ENCODE measurements at regions not wholly inside any gene's neighbourhood (a gene's known extent, or its start where the extent isn't known, plus 50 kb on each side); places are given as distances from the start of the nearest gene placed in this dataset.

GRCh38 chr11:112751772-112752171 lies 209.4 kb upstream of the NCAM1 start:
- no peak for DNase-seq
- Histone ChIP-seq H3K4me3 (no peak overlapping the region), H3K36me3 (no peaks in the 10 kb centered on the region), H3K27me3 (no peaks in the 10 kb centered on the region), H3K9me3 (no peaks in the 10 kb centered on the region)

- Histone ChIP-seq H3K36me3 (no peaks in the 10 kb centered on the region), H3K4me3 (no peak overlapping the region), H3K9me3 (no peaks in the 10 kb centered on the region), H3K27me3 (no peaks in the 10 kb centered on the region)
- no peak for DNase-seq
These were observed 208.7 kb upstream of the NCAM1 start for GRCh38 chr11:112752563-112752962.

- DNase-seq: no peak
- Histone ChIP-seq H3K27me3 (no peaks in the 10 kb centered on the region), H3K36me3 (no peaks in the 10 kb centered on the region), H3K9me3 (no peaks in the 10 kb centered on the region), H3K4me3 (no peak overlapping the region)
These were observed 207.5 kb upstream of the NCAM1 start for GRCh38 chr11:112753706-112754105.

GRCh38 chr11:112759418-112759817 lies 201.8 kb upstream of the NCAM1 start:
- Histone ChIP-seq H3K9me3 (no peaks in the 10 kb centered on the region), H3K4me3 (no peak overlapping the region), H3K27me3 (no peaks in the 10 kb centered on the region), H3K36me3 (no peaks in the 10 kb centered on the region)
- no peak for DNase-seq

GRCh38 chr11:112760396-112761059 lies 200.7 kb upstream of the NCAM1 start:
- Histone ChIP-seq H3K9me3 (no peaks in the 10 kb centered on the region), H3K27me3 (no peaks in the 10 kb centered on the region), H3K36me3 (no peaks in the 10 kb centered on the region), H3K4me3 (no peak overlapping the region)
- DNase-seq: no peak

- Histone ChIP-seq H3K9me3 (no peaks in the 10 kb centered on the region), H3K4me3 (no peak overlapping the region), H3K36me3 (no peaks in the 10 kb centered on the region), H3K27me3 (no peaks in the 10 kb centered on the region)
- DNase-seq: no peak
These were observed 199.1 kb upstream of the NCAM1 start for GRCh38 chr11:112761911-112762706.

GRCh38 chr11:112762707-112763090 lies 198.5 kb upstream of the NCAM1 start:
- DNase-seq: no peak

GRCh38 chr11:112765337-112765736 lies 195.9 kb upstream of the NCAM1 start:
- no peaks in the 10 kb centered on the region for H3K9me3 ChIP-seq
- no peaks in the 10 kb centered on the region for H3K36me3 ChIP-seq
- H3K4me3 ChIP-seq: no peak overlapping the region

More at GRCh38 chr11:112762707-112763090, 198.5 kb upstream of the NCAM1 start:
- Histone ChIP-seq H3K9me3 (no peaks in the 10 kb centered on the region), H3K27me3 (no peaks in the 10 kb centered on the region), H3K4me3 (no peak overlapping the region), H3K36me3 (no peaks in the 10 kb centered on the region)

GRCh38 chr11:112769170-112769569 lies 192.1 kb upstream of the NCAM1 start:
- no peak for DNase-seq
- Histone ChIP-seq H3K9me3 (no peaks in the 10 kb centered on the region), H3K27me3 (no peaks in the 10 kb centered on the region), H3K4me3 (no peak overlapping the region), H3K36me3 (no peaks in the 10 kb centered on the region)

More at GRCh38 chr11:112765337-112765736, 195.9 kb upstream of the NCAM1 start:
- no peaks in the 10 kb centered on the region for H3K27me3 ChIP-seq
- DNase-seq: no peak

- H3K36me3 ChIP-seq: no peaks in the 10 kb centered on the region
- H3K27me3 ChIP-seq: no peaks in the 10 kb centered on the region
- no peak for DNase-seq
- no peaks in the 10 kb centered on the region for H3K9me3 ChIP-seq
- no peak overlapping the region for H3K4me3 ChIP-seq
These were observed 191.6 kb upstream of the NCAM1 start for GRCh38 chr11:112769584-112769983.

GRCh38 chr11:112770033-112770432 lies 191.2 kb upstream of the NCAM1 start:
- no peaks in the 10 kb centered on the region for H3K36me3 ChIP-seq
- H3K4me3 ChIP-seq: no peak overlapping the region
- H3K9me3 ChIP-seq: no peaks in the 10 kb centered on the region
- H3K27me3 ChIP-seq: no peaks in the 10 kb centered on the region
- no peak for DNase-seq

- Histone ChIP-seq H3K27me3 (no peaks in the 10 kb centered on the region), H3K4me3 (no peak overlapping the region), H3K9me3 (no peaks in the 10 kb centered on the region), H3K36me3 (no peaks in the 10 kb centered on the region)
- no peak for DNase-seq
These were observed 190.7 kb upstream of the NCAM1 start for GRCh38 chr11:112770487-112770886.

- Histone ChIP-seq H3K4me3 (no peak overlapping the region), H3K27me3 (no peaks in the 10 kb centered on the region), H3K36me3 (no peaks in the 10 kb centered on the region), H3K9me3 (no peaks in the 10 kb centered on the region)
- DNase-seq: no peak
These were observed 189.4 kb upstream of the NCAM1 start for GRCh38 chr11:112771851-112772250.

GRCh38 chr11:112773264-112773663 lies 188.0 kb upstream of the NCAM1 start:
- no peaks in the 10 kb centered on the region for H3K9me3 ChIP-seq
- no peak for DNase-seq

GRCh38 chr11:112776834-112777233 lies 184.4 kb upstream of the NCAM1 start:
- H3K4me3 ChIP-seq: no peak overlapping the region
- DNase-seq: no peak

More at GRCh38 chr11:112773264-112773663, 188.0 kb upstream of the NCAM1 start:
- Histone ChIP-seq H3K4me3 (no peak overlapping the region), H3K36me3 (no peaks in the 10 kb centered on the region), H3K27me3 (no peaks in the 10 kb centered on the region)

GRCh38 chr11:112777283-112777751 lies 183.9 kb upstream of the NCAM1 start:
- Histone ChIP-seq H3K36me3 (no peaks in the 10 kb centered on the region), H3K9me3 (no peaks in the 10 kb centered on the region), H3K27me3 (no peaks in the 10 kb centered on the region), H3K4me3 (no peak overlapping the region)
- DNase-seq: no peak

More at GRCh38 chr11:112776834-112777233, 184.4 kb upstream of the NCAM1 start:
- Histone ChIP-seq H3K36me3 (no peaks in the 10 kb centered on the region), H3K9me3 (no peaks in the 10 kb centered on the region), H3K27me3 (no peaks in the 10 kb centered on the region)

- Histone ChIP-seq H3K36me3 (no peaks in the 10 kb centered on the region), H3K27me3 (no peaks in the 10 kb centered on the region), H3K4me3 (no peak overlapping the region), H3K9me3 (no peaks in the 10 kb centered on the region)
- DNase-seq: no peak
These were observed 182.9 kb upstream of the NCAM1 start for GRCh38 chr11:112778091-112778876.

All from MG63 (cell line).